Activated CD8-positive, alpha-beta T cell treated with anti-CD3 and anti-CD28 coated beads for 36 hours (primary cell): ENCODE measurements at regions not wholly inside any gene's neighbourhood (a gene's known extent, or its start where the extent isn't known, plus 50 kb on each side); places are given as distances from the start of the nearest gene placed in this dataset.

Experiments
- ATAC-seq: fragments of 200-7000 bp; cut with Tn5 transposase; one replicate; pipeline ENCODE4 v1.10.0; 2021; ENCODE audit warnings: mild to moderate bottlenecking, moderate library complexity
- CTCF ChIA-PET: fragments of 350-600 bp; sonication (Branson Sonifier 250); formaldehyde crosslinking; loops from one replicate; lab custom pipeline; 2021; ENCODE audit warnings: antibody characterized with exemption; lab: Charles Lee
- POLR2A ChIA-PET: fragments of 350-600 bp; sonication (Branson Sonifier 250); formaldehyde crosslinking; loops from one replicate; lab custom pipeline; 2021; ENCODE audit warnings: antibody characterized with exemption; lab: Charles Lee
- DNase-seq: peaks from one replicate; pipeline ENCODE4 v3.0.0-alpha.2; 2020
- H3K27ac Mint-ChIP-seq: one replicate; pipeline ENCODE4 v1.8.0; 2021; ENCODE audit warnings: mild to moderate bottlenecking, mixed read lengths
- H3K27me3 Mint-ChIP-seq: one replicate; pipeline ENCODE4 v1.8.0; 2021; ENCODE audit warnings: mixed read lengths
- H3K36me3 Mint-ChIP-seq: one replicate; pipeline ENCODE4 v1.8.0; 2021; ENCODE audit warnings: low read depth, mixed read lengths
- H3K4me1 Mint-ChIP-seq: one replicate; pipeline ENCODE4 v1.8.0; 2021; ENCODE audit warnings: low read depth, mixed read lengths
- H3K4me3 Mint-ChIP-seq: one replicate; pipeline ENCODE4 v1.8.0; 2021; ENCODE audit warnings: mild to moderate bottlenecking, moderate library complexity, mixed read lengths
- H3K9me3 Mint-ChIP-seq: one replicate; pipeline ENCODE4 v1.8.0; 2021; ENCODE audit warnings: mixed read lengths
- CTCF ChIP-seq: fragments of 200-600 bp; IDR thresholded peaks from one replicate; pipeline ENCODE4 v1.8.0; 2022; ENCODE audit warnings: antibody characterized with exemption, mild to moderate bottlenecking
- intact Hi-C: fragments of 100-400 bp; cut with micrococcal nuclease; formaldehyde crosslinking; loops from one replicate; pipeline ENCODE4 v1.10.0; 2022

GRCh38 chr5:68722357-68722756 lies 371.5 kb upstream of the SLC30A5 start:
- Mint-ChIP-seq H3K4me3 (no peak overlapping the region), H3K27me3 (no peaks in the 10 kb centered on the region), H3K9me3 (peaks cover 3% of the 10 kb centered on the region), H3K4me1 (peaks cover 3% of the 10 kb centered on the region), H3K27ac (no peak overlapping the region), H3K36me3 (peaks cover 2% of the 10 kb centered on the region)
- ChIA-PET CTCF (no interaction called here), POLR2A (no interaction called here)
- ATAC-seq (no peak), DNase-seq (no peak)
- intact Hi-C loops = no loop called here
- no peak for TF ChIP-seq CTCF

- H3K4me1 Mint-ChIP-seq = peaks cover 3% of the 10 kb centered on the region
- ChIA-PET CTCF (no interaction called here), POLR2A (no interaction called here)
- DNase-seq (no peak), ATAC-seq (no peak)
- no peak overlapping the region for H3K27ac Mint-ChIP-seq
- TF ChIP-seq CTCF = no peak
- no peaks in the 10 kb centered on the region for H3K36me3 Mint-ChIP-seq
- no peak overlapping the region for H3K4me3 Mint-ChIP-seq
- H3K9me3 Mint-ChIP-seq = no peaks in the 10 kb centered on the region
- intact Hi-C loops = no loop called here
- H3K27me3 Mint-ChIP-seq = no peaks in the 10 kb centered on the region
Measured at GRCh38 chr5:68725905-68726683, 367.7 kb upstream of the SLC30A5 start.

- TF ChIP-seq CTCF = no peak
- intact Hi-C loops = no loop called here
- Mint-ChIP-seq H3K4me3 (no peak overlapping the region), H3K27ac (no peak overlapping the region), H3K4me1 (peaks cover 3% of the 10 kb centered on the region), H3K9me3 (no peaks in the 10 kb centered on the region), H3K27me3 (no peaks in the 10 kb centered on the region), H3K36me3 (no peaks in the 10 kb centered on the region)
- ATAC-seq (no peak), DNase-seq (no peak)
- POLR2A ChIA-PET = no interaction called here
- CTCF ChIA-PET = no interaction called here
Measured at GRCh38 chr5:68727931-68728330, 365.9 kb upstream of the SLC30A5 start.

GRCh38 chr5:68729678-68730077 lies 364.1 kb upstream of the SLC30A5 start:
- ChIA-PET CTCF (no interaction called here), POLR2A (no interaction called here)
- ATAC-seq (no peak), DNase-seq (no peak)
- H3K9me3 Mint-ChIP-seq = no peaks in the 10 kb centered on the region
- H3K4me3 Mint-ChIP-seq = no peak overlapping the region
- no peak for TF ChIP-seq CTCF
- H3K4me1 Mint-ChIP-seq = peaks cover 3% of the 10 kb centered on the region
- intact Hi-C loops = no loop called here
- no peak overlapping the region for H3K27ac Mint-ChIP-seq
- no peaks in the 10 kb centered on the region for H3K27me3 Mint-ChIP-seq
- no peaks in the 10 kb centered on the region for H3K36me3 Mint-ChIP-seq

- peaks cover 3% of the 10 kb centered on the region for H3K4me1 Mint-ChIP-seq
- ATAC-seq (no peak), DNase-seq (no peak)
- ChIA-PET CTCF (no interaction called here), POLR2A (no interaction called here)
- no peaks in the 10 kb centered on the region for H3K27me3 Mint-ChIP-seq
- H3K4me3 Mint-ChIP-seq = no peak overlapping the region
- no peaks in the 10 kb centered on the region for H3K36me3 Mint-ChIP-seq
- no peak overlapping the region for H3K27ac Mint-ChIP-seq
- intact Hi-C loops = no loop called here
- no peaks in the 10 kb centered on the region for H3K9me3 Mint-ChIP-seq
- TF ChIP-seq CTCF = no peak
Measured at GRCh38 chr5:68730220-68730978, 363.4 kb upstream of the SLC30A5 start.
